Suppressor macrophage (primary cell): ENCODE measurements at regions not wholly inside any gene's neighbourhood (a gene's known extent, or its start where the extent isn't known, plus 50 kb on each side); places are given as distances from the start of the nearest gene placed in this dataset.

Experiments used
- DNase-seq, 4 experiments: peaks; one replicate each; pipeline ENCODE4 v3.0.0-alpha.2; 2020 to 2022

GRCh38 chr5:105508519-105508918 is 1945.9 kb upstream of the NUDT12 start:
- no peak for DNase-seq

GRCh38 chr5:105506692-105507277 is 1944.2 kb upstream of the NUDT12 start:
- no peak for DNase-seq

DNA sequence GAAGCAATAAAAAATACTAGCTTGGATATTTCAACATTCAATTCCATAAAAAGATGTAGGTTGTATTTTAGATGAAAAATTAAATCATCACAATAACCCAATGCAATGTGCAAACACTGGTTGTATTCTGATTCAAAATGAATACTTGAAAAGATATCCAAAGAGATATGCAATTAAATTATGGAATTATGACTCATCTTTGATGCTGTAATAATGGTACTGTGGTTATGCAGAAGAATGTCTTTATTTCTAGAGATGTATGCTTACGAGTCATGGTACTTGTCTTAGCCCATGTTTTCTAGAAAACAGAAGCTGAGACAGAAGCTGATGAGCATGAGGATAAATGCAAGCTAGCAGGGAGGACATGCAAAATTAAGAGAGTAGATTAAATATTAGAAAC is 1941.4 kb upstream of the NUDT12 start:
- DNase-seq, result no peak

GRCh38 chr5:105501315-105501714 is 1938.7 kb upstream of the NUDT12 start:
- no peak for DNase-seq

DNA sequence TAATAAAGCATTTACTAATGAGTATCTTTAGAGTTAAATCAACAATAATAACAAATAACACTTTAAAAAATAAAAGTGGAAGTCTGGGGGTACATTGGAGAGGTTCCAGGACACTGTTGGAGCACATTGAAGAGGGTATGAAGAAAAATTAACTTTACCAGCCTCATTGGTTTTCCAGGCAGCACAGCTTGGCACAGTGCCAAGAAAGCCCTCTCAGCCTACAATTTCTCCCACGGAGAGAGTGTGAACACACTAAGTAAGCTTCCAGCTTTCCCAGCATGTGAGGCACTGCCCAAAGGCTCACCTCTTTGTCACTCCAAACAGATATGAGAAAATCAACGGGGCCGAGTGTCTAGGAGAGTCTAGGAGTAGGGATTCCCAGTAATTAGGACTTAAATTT is 1912.8 kb upstream of the NUDT12 start:
- DNase-seq, result no peak

DNA sequence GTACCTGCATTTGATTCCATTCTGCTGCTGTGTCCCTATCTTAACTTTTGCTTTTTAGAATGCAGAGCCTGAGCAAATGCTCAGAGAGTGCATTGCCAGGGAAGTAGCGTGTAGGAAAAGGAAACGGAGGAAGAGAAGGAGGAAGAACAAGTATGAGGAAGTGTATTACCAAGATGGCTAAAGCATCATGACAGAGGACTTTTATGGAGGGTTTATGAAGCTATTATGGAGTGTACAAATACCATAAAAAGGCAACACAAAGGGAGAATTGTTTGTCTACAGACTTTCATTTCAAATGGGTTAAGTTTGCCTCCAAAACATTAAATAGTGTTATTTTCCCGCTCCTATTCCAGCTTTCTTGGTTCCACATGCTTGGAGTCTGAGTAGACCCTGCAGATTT is 1899.8 kb upstream of the NUDT12 start:
- DNase-seq, result no peak

DNA sequence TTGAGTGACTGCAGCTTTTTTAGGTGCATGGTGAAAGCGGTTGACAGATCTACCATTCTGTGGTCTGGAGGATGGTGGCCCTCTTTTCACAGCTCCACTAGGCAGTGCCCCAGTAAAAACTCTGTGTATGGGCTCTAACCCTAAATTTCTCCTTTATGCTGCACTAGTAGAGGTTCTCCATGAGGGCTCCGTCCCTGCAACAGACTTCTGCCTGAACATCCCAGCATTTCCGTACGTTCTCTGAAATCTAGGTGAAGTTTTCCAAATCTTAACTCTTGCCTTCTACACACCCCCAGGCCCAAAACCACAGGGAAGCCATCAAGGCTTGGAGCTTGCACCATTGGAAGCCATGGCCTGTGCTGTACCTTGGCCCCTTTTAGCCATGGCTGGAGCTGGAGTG is 1898.1 kb upstream of the NUDT12 start:
- DNase-seq, result no peak

DNA sequence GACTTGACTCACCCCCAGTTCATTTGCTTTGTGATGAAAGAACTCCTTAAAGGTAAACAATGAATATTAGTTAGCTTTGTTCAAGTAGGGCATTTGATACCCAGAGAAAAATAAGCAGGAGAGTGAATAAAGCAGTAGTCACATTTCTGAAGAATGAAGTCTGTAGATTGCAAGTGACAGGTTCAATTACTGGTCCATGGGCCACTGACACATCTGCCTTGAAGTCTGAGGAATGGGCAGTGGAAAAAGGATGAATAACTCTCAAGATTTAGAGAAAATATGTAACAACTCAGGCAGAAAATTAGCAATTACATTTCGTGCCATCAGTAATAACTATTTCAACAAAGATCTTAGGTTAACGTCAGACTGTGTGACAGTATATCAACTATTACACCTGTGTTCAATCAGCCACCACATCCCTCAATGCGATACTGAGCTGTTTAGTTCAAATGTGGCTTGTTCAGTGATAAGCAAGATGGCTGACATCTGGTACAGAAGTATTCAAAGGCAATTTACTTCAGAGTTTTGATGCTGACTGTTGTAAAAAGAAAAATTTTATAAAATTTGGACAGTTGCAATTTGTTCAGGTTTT is 1890.7 kb upstream of the NUDT12 start:
- no peak for DNase-seq

DNA sequence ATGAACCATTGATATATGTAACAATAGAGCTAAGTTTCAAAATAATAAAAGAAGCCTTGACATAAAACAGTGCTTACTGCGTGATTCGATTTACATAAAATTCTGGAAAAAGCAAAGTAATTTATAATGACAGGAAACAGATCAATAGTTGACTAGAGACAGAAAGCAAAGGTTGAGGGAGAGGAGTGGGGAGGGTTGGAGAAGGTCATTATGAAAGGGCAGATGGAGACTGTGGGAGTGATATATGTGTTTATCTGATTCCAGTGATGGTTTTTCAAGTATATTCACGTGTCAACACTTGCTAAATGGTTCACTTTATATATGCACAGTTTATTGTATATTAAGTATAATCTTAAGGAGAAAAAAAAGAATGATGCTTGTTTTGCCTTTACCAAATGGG is 1885.7 kb upstream of the NUDT12 start:
- DNase-seq, result no peak

- DNase-seq, result no peak
These were observed 1867.9 kb upstream of the NUDT12 start for GRCh38 chr5:105430516-105430915.

DNA sequence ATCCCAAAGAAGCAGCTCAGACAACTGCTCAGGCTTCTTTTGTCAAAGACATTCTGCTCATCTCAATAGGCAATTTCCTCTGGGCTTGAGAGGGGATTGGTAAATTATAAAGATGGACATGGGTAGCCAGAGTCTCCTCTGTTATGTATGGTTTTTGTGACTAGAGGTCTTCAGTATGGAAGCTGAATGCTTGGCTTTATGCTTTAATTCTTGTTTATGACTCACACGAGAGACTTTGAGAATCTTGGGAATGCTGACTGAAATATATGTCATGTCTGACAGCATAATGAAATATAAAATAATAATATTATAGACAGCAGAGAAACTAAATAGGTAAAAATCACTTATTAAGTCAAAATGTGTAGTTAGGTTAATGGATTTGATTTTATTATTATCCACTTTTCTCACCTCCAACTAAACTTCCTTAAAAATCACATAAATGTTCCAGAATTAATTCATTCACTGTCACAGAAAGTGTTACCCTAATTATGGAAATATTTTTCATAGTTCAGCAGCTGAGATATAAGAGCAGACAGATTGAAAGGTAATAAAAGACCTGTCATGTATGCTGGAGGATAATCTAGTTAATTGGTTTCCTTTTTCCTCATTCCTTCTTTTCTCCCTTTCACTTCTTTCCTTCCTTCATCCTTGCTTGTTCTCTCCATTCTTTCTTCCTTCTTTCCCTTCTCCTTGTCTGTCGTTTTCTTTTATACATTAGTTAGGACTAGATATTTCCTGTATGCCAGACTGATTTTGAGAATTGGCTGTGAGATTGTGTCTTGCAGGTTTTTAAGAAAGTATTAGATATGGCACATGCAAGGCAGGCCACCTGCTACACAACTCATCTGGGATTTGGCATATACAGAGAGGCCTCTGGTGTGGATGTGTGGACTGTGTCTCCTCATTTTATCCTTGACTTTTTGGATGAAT is 1866.1 kb upstream of the NUDT12 start:
- DNase-seq, result no peak

- DNase-seq, result no peak
These were observed 1851.5 kb upstream of the NUDT12 start for GRCh38 chr5:105414067-105414466.

DNA sequence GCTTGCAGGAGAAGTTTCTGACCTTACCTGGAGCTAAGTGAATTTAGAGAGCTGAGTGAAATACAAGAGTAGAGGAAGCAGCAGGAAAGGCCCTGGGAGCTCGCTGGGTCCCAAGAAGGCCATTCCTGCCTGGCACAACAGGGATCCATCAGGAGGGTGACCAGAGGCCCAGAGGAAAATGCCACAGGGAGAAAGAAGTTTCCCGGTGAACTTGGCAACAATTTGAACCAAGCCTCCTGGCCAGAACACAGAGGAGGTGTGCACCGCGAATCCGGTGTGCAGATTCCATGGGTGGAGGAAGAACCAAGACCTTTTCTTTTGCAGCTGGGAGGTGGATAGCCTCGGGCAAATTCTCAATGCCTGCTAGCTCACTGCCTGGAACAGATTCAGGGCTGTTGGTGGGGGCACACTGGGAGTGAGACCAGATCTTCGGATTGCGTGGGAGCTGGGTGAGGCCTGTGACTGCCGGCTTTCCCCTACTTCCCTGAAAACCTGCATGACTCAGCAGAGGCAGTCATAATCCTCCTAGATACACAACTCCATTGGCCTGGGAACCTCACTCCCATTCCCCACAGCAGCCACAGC is 1850.9 kb upstream of the NUDT12 start:
- no peak for DNase-seq

DNA sequence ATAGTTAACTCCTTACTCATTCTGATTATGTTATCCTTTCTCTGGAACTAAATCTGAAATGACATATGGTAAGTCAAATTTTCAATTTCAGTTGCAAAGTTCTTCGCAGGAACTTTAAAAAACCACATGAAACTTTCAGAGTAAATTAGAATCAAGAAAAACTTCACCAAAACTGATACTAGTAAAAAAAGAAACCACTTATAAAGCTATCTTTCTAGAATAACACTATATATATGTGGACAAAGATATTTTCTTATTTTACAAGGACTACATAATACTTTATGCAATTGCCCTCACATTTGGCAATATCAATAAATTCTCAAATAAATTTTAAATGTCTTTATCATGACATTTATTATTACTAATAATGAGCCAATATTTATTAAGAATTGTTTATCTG is 1847.1 kb upstream of the NUDT12 start:
- no peak for DNase-seq

GRCh38 chr5:105407200-105407599 is 1844.6 kb upstream of the NUDT12 start:
- no peak for DNase-seq

DNA sequence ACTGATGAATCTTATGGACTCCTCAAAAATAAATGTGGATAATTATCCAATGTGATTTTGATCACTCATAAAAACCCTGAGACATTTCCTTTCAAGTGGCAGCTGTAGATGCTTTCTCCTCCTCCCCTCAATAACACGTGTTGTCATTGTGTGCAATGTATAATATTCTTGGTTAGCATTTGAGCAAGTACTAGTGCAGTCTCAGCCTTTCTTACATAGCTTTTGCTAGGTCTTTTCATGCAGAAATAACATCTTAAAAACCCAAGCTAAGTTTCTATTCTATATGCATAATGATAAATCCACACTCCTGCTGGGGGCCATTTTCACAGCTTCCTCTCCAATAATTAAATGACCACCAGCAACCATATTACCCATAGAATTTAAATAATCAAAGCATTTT is 1835.2 kb upstream of the NUDT12 start:
- no peak for DNase-seq

GRCh38 chr5:105392710-105393149 is 1830.1 kb upstream of the NUDT12 start:
- DNase-seq, result no peak

DNA sequence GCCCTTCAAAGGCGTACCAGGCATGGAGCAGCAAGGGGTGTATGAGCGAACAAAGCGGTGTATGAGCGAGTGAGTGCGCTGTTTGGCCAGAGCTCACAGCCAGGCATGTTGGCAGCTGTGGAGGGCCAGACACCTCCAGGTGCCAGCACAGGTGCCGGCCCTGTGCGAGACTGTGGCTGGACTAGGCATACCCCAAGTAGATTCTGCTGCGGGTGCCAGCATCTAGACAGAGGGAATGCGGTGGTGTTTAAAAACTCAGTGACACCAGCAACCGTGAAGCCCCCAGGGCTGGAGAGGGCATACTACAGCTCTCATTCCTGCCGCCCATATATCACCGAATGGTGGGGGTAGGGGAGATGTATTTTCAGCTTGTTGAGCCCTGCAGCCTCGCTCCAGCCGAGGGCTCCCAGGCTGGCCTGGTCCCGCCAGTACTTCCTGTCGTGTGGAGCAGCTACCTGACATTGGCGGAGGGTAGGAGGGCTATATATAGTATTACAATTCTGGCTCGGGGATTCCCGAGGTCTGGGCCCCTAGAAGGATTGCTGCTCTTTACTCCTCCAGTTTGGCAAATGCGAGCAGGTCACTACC is 1829.6 kb upstream of the NUDT12 start:
- no peak for DNase-seq

DNA sequence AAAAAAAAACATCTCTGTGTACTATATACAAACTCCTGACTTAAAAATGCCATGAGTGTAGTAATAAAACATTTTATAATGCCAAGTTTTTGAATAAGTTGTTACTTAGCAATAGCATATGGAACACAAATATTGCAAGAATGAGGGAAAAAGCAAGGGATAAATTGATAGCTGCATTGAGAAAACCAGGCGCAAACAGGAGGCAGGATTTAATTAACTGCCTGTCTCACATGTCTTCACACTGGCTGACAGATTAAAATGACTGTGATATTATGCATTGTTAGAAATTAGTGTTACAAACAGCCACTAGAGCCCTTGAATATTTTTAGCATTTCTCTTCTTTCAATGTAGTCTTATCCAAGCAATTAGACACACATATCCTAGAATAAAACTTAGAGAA is 1817.5 kb upstream of the NUDT12 start:
- DNase-seq, result no peak

DNA sequence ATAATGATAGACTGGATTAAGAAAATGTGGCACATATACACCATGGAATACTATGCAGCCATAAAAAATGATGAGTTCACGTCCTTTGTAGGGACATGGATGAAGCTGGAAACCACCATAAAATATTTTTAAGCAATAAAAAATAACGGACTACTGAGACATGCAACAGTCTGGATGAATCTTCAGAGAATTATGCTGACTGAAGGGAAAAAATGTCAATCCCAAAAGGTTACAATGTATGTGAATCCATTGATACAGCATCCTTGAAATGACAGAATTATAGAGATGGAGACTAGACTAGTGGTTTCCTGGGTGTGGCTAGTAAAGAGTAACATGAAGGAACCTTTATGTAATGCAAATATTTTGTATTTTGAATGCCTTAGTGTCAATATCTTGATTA is 1808.6 kb upstream of the NUDT12 start:
- no peak for DNase-seq

GRCh38 chr5:105350486-105351140 is 1788.0 kb upstream of the NUDT12 start:
- no peak for DNase-seq

- DNase-seq, result no peak
These were observed 1769.0 kb upstream of the NUDT12 start for GRCh38 chr5:105331558-105331957.

DNA sequence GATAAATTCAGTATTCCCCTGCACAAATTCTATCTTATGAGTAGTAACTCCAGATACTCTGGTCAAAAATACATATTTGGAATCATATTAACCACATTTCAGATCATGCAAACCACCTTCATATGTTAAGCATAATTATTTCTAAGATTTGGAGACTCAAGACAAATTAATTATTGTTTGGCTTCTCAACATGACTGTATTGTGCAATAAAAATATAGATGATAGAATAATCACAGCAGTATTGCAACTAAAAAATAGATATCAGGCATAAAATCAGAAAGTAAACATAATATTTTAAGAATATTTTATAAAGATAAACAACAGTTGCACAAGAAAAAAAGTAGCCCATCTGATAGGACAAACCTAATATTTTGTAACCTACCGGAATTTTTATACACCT is 1767.6 kb upstream of the NUDT12 start:
- DNase-seq, result no peak
